HG03066 (cell line): ENCODE measurements at regions not wholly inside any gene's neighbourhood (a gene's known extent, or its start where the extent isn't known, plus 50 kb on each side); places are given as distances from the start of the nearest gene placed in this dataset.
A peak's percentile ranks its signal among the peaks of the same experiment; 100 is the strongest.
"Not testable (repeated sequence)": the region's sequence is repeated elsewhere in the genome, so short reads cannot be mapped to it uniquely, and the experiment has no call there.

Experiments
- ATAC-seq: cut with Tn5 transposase; IDR thresholded peaks from one replicate; pipeline ENCODE4 v1.9.1; 2021; ENCODE audit warnings: low read depth; ENCODE audit not compliant: unreplicated experiment

GRCh38 chr6:132109752-132110151 lies 158.6 kb upstream of the CCN2 start:
- not testable (repeated sequence) for ATAC-seq

GRCh38 chr6:132107896-132108295 lies 156.7 kb upstream of the CCN2 start:
- no peak for ATAC-seq

- no peak for ATAC-seq
Measured at GRCh38 chr6:132101535-132101934, 150.4 kb upstream of the CCN2 start.

GRCh38 chr6:132100388-132100990 lies 149.3 kb upstream of the CCN2 start:
- ATAC-seq, result no peak

GRCh38 chr6:132096996-132097395 lies 145.8 kb upstream of the CCN2 start:
- no peak for ATAC-seq

- ATAC-seq, result no peak
Measured at GRCh38 chr6:132096245-132096644, 145.1 kb upstream of the CCN2 start.

GRCh38 chr6:132089173-132089572 lies 138.0 kb upstream of the CCN2 start:
- ATAC-seq, result no peak

- ATAC-seq, result no peak
Measured at GRCh38 chr6:132088150-132088549, 137.0 kb upstream of the CCN2 start.

GRCh38 chr6:132087391-132087790 lies 136.2 kb upstream of the CCN2 start:
- ATAC-seq, result no peak

- ATAC-seq, result no peak
Measured at GRCh38 chr6:132085731-132086130, 134.6 kb upstream of the CCN2 start.

- peak; percentile 63 for ATAC-seq
Measured at GRCh38 chr6:132084811-132085509, 133.8 kb upstream of the CCN2 start.

GRCh38 chr6:132082421-132082820 lies 131.2 kb upstream of the CCN2 start:
- ATAC-seq, result no peak

- no peak for ATAC-seq
Measured at GRCh38 chr6:132081338-132081737, 130.2 kb upstream of the CCN2 start.

GRCh38 chr6:132079286-132079685 lies 128.1 kb upstream of the CCN2 start:
- no peak for ATAC-seq

GRCh38 chr6:132076452-132076851 lies 125.3 kb upstream of the CCN2 start:
- ATAC-seq, result no peak

GRCh38 chr6:132072831-132073230 lies 121.7 kb upstream of the CCN2 start:
- no peak for ATAC-seq

- ATAC-seq, result no peak
Measured at GRCh38 chr6:132072271-132072670, 121.1 kb upstream of the CCN2 start.

- ATAC-seq, result no peak
Measured at GRCh38 chr6:132070356-132070755, 119.2 kb upstream of the CCN2 start.

GRCh38 chr6:132068766-132069165 lies 117.6 kb upstream of the CCN2 start:
- ATAC-seq, result no peak

- no peak for ATAC-seq
Measured at GRCh38 chr6:132067286-132067685, 116.1 kb upstream of the CCN2 start.

GRCh38 chr6:132065556-132065955 lies 114.4 kb upstream of the CCN2 start:
- no peak for ATAC-seq

GRCh38 chr6:132063738-132064137 lies 112.6 kb upstream of the CCN2 start:
- no peak for ATAC-seq
